ENCODE measurements at regions not wholly inside any gene's neighbourhood (a gene's known extent, or its start where the extent isn't known, plus 50 kb on each side); places are given as distances from the start of the nearest gene placed in this dataset.

DNA sequence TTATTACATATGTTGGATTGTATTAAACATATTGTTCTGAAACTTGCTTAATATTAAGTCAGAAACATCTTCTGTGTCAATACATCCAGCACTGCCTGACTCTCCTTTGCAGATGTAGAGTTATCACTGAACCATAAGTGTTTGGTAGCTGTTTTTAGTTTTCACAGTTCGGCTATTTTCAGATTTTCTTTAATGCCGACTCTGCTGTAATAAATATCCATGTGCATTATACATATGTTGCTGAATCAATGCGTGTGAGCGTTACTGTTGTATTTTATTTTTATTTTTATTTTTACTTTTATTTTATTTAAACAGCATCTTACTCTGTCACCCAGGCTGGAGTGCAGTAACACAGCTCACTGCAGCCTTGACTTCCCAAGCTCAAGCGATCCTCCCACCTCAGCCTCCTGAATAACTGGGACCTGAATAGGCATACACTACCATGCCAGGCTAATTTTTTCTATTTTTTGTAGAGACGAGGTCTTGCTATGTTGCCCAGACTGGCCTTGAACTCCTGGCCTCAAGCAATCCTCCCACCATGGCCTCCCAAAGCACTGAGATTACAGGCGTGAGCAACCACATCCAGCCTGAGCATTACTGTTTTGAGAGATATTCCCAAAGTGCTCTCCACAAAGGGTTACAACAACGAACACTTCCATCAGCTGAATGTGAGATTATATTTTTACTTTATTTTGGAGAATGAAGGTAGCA, 50.7 kb upstream of the NOCT start:
- no peak for DNase-seq

DNA sequence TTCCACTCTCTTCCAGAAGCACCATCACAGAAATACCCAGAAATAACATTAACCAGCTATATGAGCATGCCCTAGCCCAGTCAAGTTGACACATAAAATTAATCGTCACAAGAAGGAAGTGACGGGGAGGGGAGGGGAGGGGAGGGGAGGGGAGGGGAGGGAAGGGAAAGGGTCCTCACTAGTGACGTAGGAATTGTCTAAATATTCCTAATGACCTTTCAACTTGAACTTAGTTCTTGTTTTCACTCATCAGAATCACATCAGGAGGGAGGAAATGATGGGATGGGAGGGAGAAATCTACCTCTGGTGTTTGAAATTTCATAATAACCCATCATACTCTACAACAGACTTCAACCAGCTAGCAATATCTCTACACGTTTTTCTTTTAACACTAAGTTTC, 52.2 kb upstream of the NOCT start:
- no peak for DNase-seq

DNA sequence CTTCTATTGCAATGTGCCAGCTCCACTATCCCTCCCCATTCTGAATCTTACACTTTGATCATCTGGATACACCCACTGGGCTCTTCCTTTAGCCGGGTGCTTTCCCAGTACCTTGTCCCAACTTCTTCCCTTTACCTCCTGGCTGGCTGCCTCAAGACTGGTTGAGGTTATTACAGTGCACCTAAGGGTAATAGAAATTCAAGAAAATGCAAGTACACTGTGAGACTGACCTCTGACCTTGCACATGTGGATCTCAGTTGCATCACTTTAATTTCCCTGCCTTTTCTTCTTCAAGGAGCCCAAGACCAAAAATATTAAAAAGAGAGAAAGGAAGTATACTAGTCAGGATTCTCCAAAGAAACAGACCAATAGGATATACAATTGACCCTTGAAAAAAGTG, 53.9 kb upstream of the NOCT start:
- DNase-seq, result no peak

GRCh38 chr4:138961129-138961528, 54.5 kb upstream of the NOCT start:
- no peak for DNase-seq

DNA sequence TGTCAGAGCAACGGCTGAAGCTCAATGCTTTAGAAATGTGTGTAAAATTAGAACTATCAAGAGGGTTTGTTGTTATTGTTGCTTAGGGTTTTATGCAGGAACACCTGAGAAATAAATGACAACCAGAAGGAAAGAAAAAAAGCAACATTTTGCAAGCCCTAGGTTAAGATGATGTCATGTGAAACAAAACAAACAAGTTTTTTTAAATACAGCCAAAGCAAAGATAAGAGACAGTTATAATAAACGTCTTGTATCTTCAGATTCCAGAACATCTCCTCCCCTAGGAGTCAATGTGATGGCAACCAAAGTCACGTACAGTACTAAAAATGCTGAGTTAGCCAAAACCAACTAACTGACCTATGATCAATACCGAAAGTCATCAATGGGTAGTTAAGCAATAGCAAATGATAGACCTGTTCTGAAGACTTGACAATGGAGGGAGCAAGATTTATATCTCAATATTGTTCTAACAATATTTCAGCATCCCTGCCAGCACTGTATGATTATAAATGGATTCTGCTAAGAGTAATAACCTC, 55.3 kb upstream of the NOCT start:
- no peak for DNase-seq

- DNase-seq, result peak; percentile 59
These were observed 56.3 kb upstream of the NOCT start for GRCh38 chr4:138959097-138959815.

- peak; percentile 80 for DNase-seq
These were observed 57.1 kb upstream of the NOCT start for GRCh38 chr4:138958519-138958918.

DNA sequence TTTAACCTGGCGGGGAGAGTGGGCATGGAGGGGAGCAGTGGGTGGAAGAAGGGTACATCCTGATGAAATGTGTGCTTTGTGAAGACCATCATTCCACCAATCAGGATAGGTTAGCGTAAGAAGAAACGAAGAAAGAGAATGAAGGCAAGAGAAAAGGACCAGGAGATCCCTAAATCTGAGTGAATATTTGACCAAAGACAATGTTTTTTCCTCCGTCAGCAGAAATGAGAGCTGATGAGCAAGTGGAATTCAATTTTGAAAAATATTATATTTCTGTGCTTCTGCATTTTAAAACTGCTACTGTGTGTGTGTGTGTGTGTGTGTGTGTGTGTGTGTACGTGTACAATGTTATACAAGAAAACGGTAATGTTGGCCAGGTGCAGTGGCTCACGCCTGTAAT, 58.3 kb upstream of the NOCT start:
- no peak for DNase-seq

- no peak for DNase-seq
These were observed 61.2 kb upstream of the NOCT start for GRCh38 chr4:138954428-138954827.

DNA sequence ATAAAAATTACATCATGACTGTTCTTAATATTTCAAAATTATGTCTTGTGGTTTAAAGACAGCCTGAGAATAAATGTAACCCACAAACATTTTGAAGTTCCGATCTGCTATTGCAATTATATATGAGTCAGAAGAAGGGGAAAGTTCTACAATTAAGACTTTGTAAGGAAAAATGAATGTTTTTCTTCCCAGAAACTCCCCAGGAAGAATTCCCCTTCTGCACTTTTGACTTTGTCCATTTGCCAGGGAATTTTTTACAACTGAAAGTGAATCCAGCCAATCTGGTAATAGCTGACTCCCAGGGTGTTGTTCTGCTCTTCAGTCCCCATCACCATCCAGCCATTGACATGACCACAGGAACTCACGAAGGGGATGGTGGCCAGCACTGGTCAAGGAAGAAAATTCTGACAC, 61.6 kb upstream of the NOCT start:
- peak; percentile 58 for DNase-seq

DNA sequence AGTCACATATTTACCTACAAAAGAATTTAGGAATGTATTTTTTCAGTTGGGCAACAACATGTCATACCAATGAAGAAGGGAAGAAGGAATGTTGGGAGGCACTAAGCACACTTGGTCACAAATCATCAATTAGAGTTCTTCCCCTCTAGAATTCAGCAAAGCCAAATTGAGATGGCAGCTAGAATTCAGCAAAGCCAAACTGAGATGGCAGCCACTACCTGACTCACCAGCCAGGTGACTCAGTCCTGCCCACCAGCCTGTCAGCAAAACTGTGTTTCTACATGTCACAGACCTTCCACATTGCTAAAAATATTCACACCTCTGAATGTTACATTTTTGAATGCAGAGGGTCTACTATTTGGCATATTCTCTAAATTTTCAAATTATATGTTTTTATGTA, 63.2 kb upstream of the NOCT start:
- DNase-seq, result no peak

DNA sequence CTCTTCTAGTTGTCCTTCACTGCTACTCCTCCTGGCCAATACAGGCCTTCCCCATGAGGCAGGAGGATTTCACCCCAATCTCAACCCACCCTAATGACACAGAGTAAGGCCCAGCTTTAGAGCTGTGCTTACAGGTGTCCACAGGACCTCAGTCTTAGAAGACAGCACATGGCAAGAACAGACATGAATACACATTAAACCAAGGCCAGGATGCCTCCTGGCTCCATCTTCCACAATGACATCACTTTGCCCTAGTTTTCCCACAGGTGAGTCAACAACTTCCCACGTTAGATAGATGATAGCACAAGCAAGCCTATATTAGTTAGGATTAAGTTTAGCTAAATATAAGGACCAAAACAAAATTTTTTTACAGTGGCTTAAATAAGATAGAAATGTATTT, 63.8 kb upstream of the NOCT start:
- DNase-seq, result no peak

DNA sequence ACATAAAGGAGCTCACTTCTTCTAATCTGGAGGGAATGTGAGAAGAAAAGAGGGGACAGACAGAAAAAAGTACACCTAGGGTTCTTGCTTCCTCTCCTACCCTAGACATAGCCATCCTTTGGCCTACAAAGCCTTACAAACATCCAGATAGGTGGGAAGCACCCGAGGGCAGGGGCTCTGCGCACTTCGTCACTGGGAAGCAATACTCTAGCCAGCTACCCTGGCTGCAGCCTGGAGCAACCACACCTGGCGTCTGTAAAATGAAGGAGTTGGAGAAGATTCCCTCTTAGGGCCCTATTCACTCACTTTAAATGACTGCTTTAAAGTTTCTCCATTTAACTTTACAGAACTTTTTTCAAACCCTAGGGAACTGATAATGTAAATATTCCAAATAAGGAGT, 65.7 kb upstream of the NOCT start:
- no peak for DNase-seq

DNA sequence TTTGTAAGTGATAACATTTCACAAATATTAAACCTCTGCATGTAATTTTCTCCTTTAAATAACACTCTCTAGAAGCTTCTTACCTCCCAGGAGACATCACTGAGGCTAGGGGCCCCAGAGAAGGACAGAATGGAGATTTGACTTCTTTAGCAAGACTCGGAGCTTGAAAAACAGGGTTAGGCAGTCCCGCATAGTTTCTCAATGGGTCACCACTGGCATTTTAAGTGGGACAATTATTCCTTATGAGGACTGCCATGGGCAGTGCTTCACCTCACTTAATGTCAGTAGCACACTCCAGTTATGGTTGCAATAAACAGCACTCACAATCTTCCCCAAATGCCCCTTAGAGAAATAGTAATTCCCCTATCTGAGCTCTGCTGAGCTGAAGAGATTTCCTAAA, 66.7 kb upstream of the NOCT start:
- no peak for DNase-seq

DNA sequence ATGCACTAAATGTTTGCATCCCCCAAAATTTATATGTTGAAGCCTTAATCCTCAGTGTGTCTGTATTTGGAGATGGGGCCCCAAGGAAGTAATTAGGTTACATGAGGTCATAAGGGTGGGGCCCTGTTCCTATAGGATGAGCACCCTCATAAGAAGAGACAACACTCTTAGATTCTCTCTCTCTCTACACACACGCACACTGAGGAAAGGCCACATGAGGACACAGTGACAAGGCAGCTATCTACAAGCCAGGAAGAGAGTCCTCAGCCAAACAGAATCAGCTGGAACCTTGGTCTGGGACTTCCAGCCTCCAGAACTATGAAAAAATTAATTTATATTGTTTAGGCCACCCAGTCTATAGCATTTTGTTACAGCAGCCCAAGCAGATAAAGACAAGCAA, 69.3 kb upstream of the NOCT start:
- DNase-seq, result no peak

DNA sequence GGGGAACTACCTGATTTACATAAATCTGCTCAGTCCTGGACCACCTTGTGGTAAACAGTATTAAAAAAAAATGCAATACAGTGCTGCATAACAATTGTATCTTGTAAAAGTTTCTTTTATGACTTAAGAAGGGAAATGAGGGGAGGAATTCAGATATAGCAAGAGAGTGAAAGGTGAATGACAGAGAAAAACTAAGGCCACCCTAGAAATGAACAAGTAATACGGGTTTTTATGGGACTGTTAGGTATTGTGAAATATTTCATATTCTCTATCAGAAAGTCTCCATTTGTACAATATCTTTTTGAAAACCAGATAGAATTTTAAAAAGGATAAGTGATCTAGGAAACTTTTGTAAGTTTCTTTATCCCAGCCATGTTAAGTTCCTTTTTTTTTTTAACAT, 69.7 kb upstream of the NOCT start:
- no peak for DNase-seq

DNA sequence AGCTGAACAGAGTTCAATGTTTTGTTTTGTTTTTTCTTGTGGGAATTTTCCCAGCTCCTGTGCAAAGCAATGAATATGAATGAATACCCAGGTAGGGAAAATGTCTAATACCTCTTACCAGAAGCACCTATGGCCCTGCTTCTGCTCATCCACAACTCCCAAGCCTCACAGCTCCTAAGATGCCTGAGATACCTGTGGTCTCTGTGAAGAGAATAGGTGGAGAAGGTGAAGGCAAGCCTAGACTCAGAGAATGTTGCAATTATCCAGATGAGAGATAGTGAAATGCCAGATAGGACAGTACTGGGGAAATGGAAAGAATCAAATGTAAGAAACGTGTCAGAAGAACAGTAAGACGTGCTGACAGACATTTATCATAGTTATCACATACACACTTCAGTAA, 70.2 kb upstream of the NOCT start:
- DNase-seq, result no peak

DNA sequence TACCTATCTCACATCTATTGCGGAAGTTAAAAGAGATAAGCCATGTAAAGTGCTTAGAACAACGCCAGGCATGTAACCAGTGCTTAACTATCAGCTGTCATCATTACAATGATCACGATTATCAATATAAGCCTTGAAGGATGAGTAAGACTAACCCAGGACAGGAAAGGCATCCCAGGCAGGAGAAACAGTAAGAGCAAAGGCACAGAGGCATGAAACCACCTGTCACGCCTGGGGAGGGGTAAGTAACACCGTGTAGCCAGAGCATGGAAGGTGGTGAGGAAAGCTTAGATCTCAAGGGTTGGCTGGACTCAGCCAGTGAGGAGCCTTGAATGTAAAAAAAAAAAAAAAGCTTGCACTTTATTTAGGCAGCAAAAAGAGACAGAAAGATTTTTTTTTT, 71.7 kb upstream of the NOCT start:
- DNase-seq, result no peak

DNA sequence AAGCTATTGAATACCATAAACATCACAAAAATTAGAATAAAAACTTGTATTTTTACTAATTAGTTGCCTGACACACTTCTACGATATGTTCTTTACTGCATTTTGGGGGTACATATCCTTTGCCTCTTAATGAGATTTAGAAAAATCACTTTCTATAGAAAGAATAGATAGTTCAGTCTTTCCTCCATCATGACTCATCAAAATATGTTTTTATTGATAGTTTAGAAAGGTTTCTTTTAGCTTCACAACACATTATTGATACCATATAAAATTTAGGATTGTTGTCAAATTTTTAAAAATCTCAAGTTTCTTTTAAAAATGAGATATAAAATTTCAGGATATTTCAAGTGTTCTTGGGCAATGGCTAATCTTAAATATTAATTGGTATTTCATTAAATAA, 74.5 kb upstream of the NOCT start:
- DNase-seq, result no peak

DNA sequence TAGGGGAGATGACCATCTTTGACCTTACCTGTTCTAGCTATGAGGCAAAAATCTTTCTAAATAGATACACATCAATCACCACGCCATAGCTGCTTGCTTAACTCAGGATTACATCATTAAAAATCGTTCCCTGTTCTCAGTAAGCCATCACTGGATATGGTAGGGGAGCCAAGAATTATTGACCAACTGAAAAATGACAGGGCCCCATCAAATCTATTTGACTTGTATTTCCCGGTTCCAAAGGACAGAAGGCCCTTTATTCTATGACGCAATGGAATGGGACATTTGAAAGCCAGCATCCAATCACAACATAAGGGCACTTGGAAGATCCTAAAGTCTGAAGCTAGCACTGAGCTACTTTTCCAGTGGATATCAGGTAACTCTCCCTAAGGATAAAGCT, 75.6 kb upstream of the NOCT start:
- no peak for DNase-seq

DNA sequence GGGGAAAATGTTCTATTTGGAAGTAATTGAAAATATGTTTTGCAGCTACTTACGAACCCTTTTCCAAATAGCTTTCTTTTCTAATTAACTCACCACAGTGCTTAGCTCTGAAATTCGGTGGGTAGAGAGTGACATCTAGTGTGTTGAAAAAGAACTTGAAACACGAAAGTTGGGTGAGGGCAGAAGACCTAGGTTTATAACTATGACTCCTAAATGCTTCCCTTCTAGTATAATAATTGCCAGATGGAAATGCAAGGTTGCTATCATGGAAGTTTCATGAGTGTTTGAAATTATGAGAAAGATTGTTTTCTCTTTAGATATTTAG, 77.3 kb upstream of the NOCT start:
- peak; percentile 36 for DNase-seq

DNA sequence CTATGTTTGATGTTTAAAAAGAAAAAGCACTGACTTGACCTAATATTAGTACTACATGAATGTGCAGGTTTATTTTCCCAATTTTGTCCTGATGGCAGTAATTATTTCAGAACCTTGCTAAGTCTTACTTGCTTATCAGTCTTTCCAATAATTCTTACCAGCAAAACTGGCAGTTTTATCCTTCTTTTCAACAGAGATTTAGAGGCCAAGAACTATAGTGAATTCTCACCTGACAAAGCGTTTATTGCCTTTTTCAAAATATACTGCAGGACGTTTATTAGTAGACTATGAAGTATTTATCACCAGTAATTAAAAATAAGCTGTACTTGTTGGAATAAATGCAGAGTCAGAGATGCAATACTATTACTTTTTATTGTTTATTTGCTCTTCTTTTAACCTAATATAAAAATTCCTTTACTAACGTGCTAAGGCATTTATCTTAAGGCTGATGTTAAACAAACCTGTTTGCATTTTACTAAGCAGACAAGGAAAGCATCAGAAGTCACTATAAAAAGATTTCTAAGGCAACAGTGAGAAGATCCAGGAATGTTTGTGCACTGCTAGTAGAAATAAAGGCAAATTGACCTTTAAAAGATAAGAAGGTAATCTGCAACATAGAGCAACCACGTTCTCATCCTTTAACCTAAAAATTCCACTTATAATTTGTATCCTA, 80.3 kb upstream of the NOCT start:
- DNase-seq, result no peak

DNA sequence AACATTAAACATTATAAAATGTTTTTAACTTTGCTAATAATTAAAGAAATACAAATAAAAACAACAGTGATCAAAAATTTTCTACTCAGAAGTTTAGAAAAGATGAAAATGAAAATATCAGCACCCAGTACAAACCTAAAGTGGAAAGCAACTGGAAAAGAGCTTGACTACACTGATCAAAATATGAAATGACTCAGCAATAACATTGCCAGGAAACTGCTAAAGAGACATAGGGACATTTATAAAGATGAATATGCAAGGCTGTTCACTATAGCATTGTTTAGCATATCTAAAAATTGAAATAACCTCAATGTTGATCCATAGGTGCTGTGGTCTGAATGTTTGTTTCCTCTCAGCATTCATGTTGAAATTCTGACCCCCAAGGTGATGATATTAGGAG, 88.5 kb upstream of the NOCT start:
- no peak for DNase-seq

- DNase-seq, result no peak
These were observed 90.1 kb upstream of the NOCT start for GRCh38 chr4:138925495-138925894.

Data from MV-4-11 (cell line).